C4-2B (cell line): ENCODE measurements at regions not wholly inside any gene's neighbourhood (a gene's known extent, or its start where the extent isn't known, plus 50 kb on each side); places are given as distances from the start of the nearest gene placed in this dataset.

Source experiments
- CTCF ChIP-seq: fragments of 450-650 bp; conservative IDR thresholded peaks from 2 replicates; pipeline ENCODE4 v1.5.1; 2017; ENCODE audit warnings: mild to moderate bottlenecking
- ZFX ChIP-seq: fragments of 450-650 bp; IDR thresholded peaks from 2 replicates; pipeline ENCODE4 v1.6.1; 2017

- no peak for TF ChIP-seq CTCF
- TF ChIP-seq ZFX, result no peak
These were observed 558.9 kb downstream of the SH2D4B start for GRCh38 chr10:81096558-81096957.
